Epithelial cell of esophagus (primary cell): ENCODE measurements at regions not wholly inside any gene's neighbourhood (a gene's known extent, or its start where the extent isn't known, plus 50 kb on each side); places are given as distances from the start of the nearest gene placed in this dataset.

ENCODE experiments used
- DNase-seq: peaks from one replicate; pipeline ENCODE4 v3.0.0; 2010; ENCODE audit warnings: low read depth
- H3K4me3 ChIP-seq: 2 replicates; pipeline ENCODE4 v1.5.1; 2011; ENCODE audit warnings: mild to moderate bottlenecking, low read length, control low read depth
- CTCF ChIP-seq: IDR thresholded peaks from 2 replicates; pipeline ENCODE4 v1.5.1; 2011; ENCODE audit warnings: low read depth, mild to moderate bottlenecking, low read length, control low read depth, inconsistent platforms; ENCODE audit not compliant: insufficient read depth; ENCODE audit errors: missing control alignments

GRCh38 chr9:96173640-96174039, 128.3 kb downstream of the HSD17B3 start:
- no peak for DNase-seq
- no peak overlapping the region for H3K4me3 ChIP-seq
- no peak for TF ChIP-seq CTCF

GRCh38 chr9:96172797-96173196, 129.2 kb downstream of the HSD17B3 start:
- H3K4me3 ChIP-seq: no peak overlapping the region
- TF ChIP-seq CTCF: no peak
- DNase-seq: peak; percentile 58

GRCh38 chr9:96171728-96172127, 130.2 kb downstream of the HSD17B3 start:
- no peak overlapping the region for H3K4me3 ChIP-seq
- DNase-seq: no peak
- TF ChIP-seq CTCF: no peak

- DNase-seq: no peak
- TF ChIP-seq CTCF: no peak
- no peak overlapping the region for H3K4me3 ChIP-seq
These were observed 132.1 kb downstream of the HSD17B3 start for GRCh38 chr9:96169901-96170300.

- no peak for DNase-seq
- TF ChIP-seq CTCF: no peak
- no peak overlapping the region for H3K4me3 ChIP-seq
These were observed 132.5 kb downstream of the HSD17B3 start for GRCh38 chr9:96169484-96169883.

- no peak overlapping the region for H3K4me3 ChIP-seq
- no peak for DNase-seq
- no peak for TF ChIP-seq CTCF
These were observed 133.1 kb downstream of the HSD17B3 start for GRCh38 chr9:96168882-96169281.

GRCh38 chr9:96167011-96167410, 135.0 kb downstream of the HSD17B3 start:
- DNase-seq: no peak
- H3K4me3 ChIP-seq: no peak overlapping the region
- TF ChIP-seq CTCF: no peak
